PC-3 (cell line): ENCODE measurements at regions not wholly inside any gene's neighbourhood (a gene's known extent, or its start where the extent isn't known, plus 50 kb on each side); places are given as distances from the start of the nearest gene placed in this dataset.

ENCODE experiments used
- ATAC-seq: fragments of 200-7000 bp; cut with Tn5 transposase; 2 replicates; pipeline ENCODE4 v1.9.1; 2020; ENCODE audit warnings: mild to moderate bottlenecking, moderate library complexity
- BruUV-seq: library from RNA; stranded (reverse); fragments of 400-500 nt; replicated peaks from 2 replicates; lab custom pipeline; 2021; lab: Mats Ljungman, UMichigan
- CTCF ChIA-PET: fragments of 300-600 bp; sonication (Branson Sonifier 250); formaldehyde crosslinking; loops from one replicate; lab custom pipeline; 2022; ENCODE audit warnings: antibody characterized with exemption; lab: Charles Lee
- POLR2A ChIA-PET: fragments of 300-600 bp; sonication (Branson Sonifier 250); formaldehyde crosslinking; loops from one replicate; lab custom pipeline; 2022; ENCODE audit warnings: antibody characterized with exemption; ENCODE audit not compliant: unreplicated experiment; lab: Charles Lee
- DNase-seq: peaks from one replicate; pipeline ENCODE4 v3.0.0-alpha.2; 2015
- H2AFZ ChIP-seq: fragments of 300-600 bp; sonication (generic); 2 replicates; pipeline ENCODE4 v1.6.0; 2016; ENCODE audit warnings: antibody characterized with exemption, low read length
- H3F3A ChIP-seq: fragments of 300-600 bp; sonication (generic); one replicate; pipeline ENCODE4 v1.6.0; 2017; ENCODE audit warnings: antibody characterized with exemption, low read length, control low read depth, mild to moderate bottlenecking; ENCODE audit not compliant: unreplicated experiment
- H3K27ac ChIP-seq: fragments of 300-600 bp; sonication (generic); 2 replicates; pipeline ENCODE4 v1.5.1; 2016; ENCODE audit warnings: mild to moderate bottlenecking, low read length
- H3K27me3 ChIP-seq: fragments of 300-600 bp; sonication (generic); 2 replicates; pipeline ENCODE4 v1.6.1; 2016; ENCODE audit warnings: low read length, mixed read lengths
- H3K36me3 ChIP-seq: fragments of 300-600 bp; sonication (generic); 2 replicates; pipeline ENCODE4 v1.6.1; 2016; ENCODE audit warnings: low read depth, mixed run types, low read length, mixed read lengths
- H3K4me1 ChIP-seq: fragments of 300-600 bp; sonication (generic); 2 replicates; pipeline ENCODE4 v1.5.1; 2016; ENCODE audit warnings: low read length; ENCODE audit not compliant: insufficient read depth
- H3K4me2 ChIP-seq: fragments of 300-600 bp; sonication (generic); 2 replicates; pipeline ENCODE4 v1.6.0; 2016; ENCODE audit warnings: low read length
- H3K4me3 ChIP-seq: fragments of 300-600 bp; sonication (generic); 2 replicates; pipeline ENCODE4 v1.5.1; 2016; ENCODE audit warnings: mild to moderate bottlenecking, low read length, mixed read lengths
- H3K79me2 ChIP-seq: fragments of 300-600 bp; sonication (generic); 2 replicates; pipeline ENCODE4 v1.6.1; 2017; ENCODE audit warnings: low read length, mixed read lengths
- H3K9ac ChIP-seq: fragments of 300-600 bp; sonication (generic); 2 replicates; pipeline ENCODE4 v1.6.0; 2016; ENCODE audit warnings: mild to moderate bottlenecking, low read length
- H3K9me2 ChIP-seq: fragments of 300-600 bp; sonication (generic); replicated peaks from 2 replicates; pipeline ENCODE4 v1.6.1; 2016; ENCODE audit warnings: mixed run types, low read length, mixed read lengths
- H3K9me3 ChIP-seq: fragments of 300-600 bp; sonication (generic); 2 replicates; pipeline ENCODE4 v1.6.1; 2016; ENCODE audit warnings: low read length, mixed read lengths
- H4K20me1 ChIP-seq: fragments of 300-600 bp; sonication (generic); 2 replicates; pipeline ENCODE4 v1.6.1; 2016; ENCODE audit warnings: low read length, mixed read lengths
- CTCF ChIP-seq: fragments of 300-600 bp; sonication (generic); conservative IDR thresholded peaks from 2 replicates; pipeline ENCODE4 v1.5.1; 2017; ENCODE audit warnings: antibody characterized with exemption, low read depth, mild to moderate bottlenecking, low read length
- EZH2 ChIP-seq: fragments of 300-600 bp; sonication (generic); IDR thresholded peaks from one replicate; pipeline ENCODE4 v1.6.1; 2017; ENCODE audit warnings: antibody characterized with exemption, mild to moderate bottlenecking, low read length; ENCODE audit not compliant: unreplicated experiment
- EZH2phosphoT487 ChIP-seq: fragments of 300-600 bp; sonication (generic); IDR thresholded peaks from 2 replicates; pipeline ENCODE4 v1.6.1; 2018; ENCODE audit warnings: mild to moderate bottlenecking, antibody characterized with exemption, low read length, borderline replicate concordance
- intact Hi-C: fragments of 100-400 bp; cut with micrococcal nuclease; formaldehyde crosslinking; loops from 2 replicates; pipeline ENCODE4 v1.9.0; 2023

DNA sequence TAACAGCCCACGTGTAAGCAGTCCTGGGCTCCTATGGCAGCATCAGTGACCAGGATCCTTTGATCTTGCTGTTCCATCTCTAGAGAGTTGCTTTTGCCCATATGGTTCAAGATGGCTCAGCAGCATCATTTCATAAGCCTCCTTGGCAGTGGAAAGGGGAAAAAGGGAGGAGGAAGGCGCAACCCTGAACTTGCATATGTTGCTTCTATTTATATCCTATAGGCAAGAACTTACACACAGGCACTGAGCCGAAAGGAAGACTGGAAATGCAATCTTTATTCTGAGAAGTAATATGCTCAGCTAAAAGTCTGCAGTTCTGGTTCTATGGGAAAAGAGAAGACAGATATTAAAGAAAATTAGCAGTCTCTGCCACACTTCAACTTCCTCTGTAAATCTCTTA is 167.7 kb upstream of the PLXNC1 start:
- ATAC-seq: no peak
- CTCF ChIA-PET: no interaction called here

GRCh38 chr12:93981411-93981810 is 167.0 kb upstream of the PLXNC1 start:
- intact Hi-C loops: no loop called here
- H3K4me2 ChIP-seq: no peak overlapping the region
- ChIA-PET POLR2A (no interaction called here), CTCF (no interaction called here)
- BruUV-seq: no TSS peak
- H3K36me3 ChIP-seq: no peaks in the 10 kb centered on the region
- DNase-seq (no peak), ATAC-seq (no peak)
- H3K27ac ChIP-seq: no peak overlapping the region
- no peaks in the 10 kb centered on the region for H3K9me3 ChIP-seq
- no peaks in the 10 kb centered on the region for H4K20me1 ChIP-seq
- no peaks in the 10 kb centered on the region for H3K27me3 ChIP-seq
- H3K9ac ChIP-seq: no peak overlapping the region
- H3K9me2 ChIP-seq: no peaks in the 10 kb centered on the region
- H3K4me3 ChIP-seq: no peak overlapping the region
- H3K79me2 ChIP-seq: no peaks in the 10 kb centered on the region
- H2AFZ ChIP-seq: no peak overlapping the region
- TF ChIP-seq EZH2phosphoT487 (no peak), EZH2 (no peak), CTCF (no peak)
- no peaks in the 10 kb centered on the region for H3F3A ChIP-seq
- H3K4me1 ChIP-seq: peaks cover 5% of the 10 kb centered on the region

More for the DNA sequence above, 167.7 kb upstream of the PLXNC1 start:
- no peak overlapping the region for H3K9ac ChIP-seq
- peaks cover 5% of the 10 kb centered on the region for H3K4me1 ChIP-seq
- intact Hi-C loops: no loop called here
- no peaks in the 10 kb centered on the region for H4K20me1 ChIP-seq
- no peak for DNase-seq
- H3K27me3 ChIP-seq: no peaks in the 10 kb centered on the region
- H3K79me2 ChIP-seq: no peaks in the 10 kb centered on the region
- BruUV-seq: no TSS peak
- no peak overlapping the region for H3K4me3 ChIP-seq
- TF ChIP-seq EZH2phosphoT487: no peak
- TF ChIP-seq CTCF: no peak
- no peak for TF ChIP-seq EZH2
- no peak overlapping the region for H3K27ac ChIP-seq
- no peak overlapping the region for H2AFZ ChIP-seq
- no peaks in the 10 kb centered on the region for H3K9me2 ChIP-seq
- POLR2A ChIA-PET: no interaction called here
- no peaks in the 10 kb centered on the region for H3F3A ChIP-seq
- no peaks in the 10 kb centered on the region for H3K36me3 ChIP-seq
- no peak overlapping the region for H3K4me2 ChIP-seq
- no peaks in the 10 kb centered on the region for H3K9me3 ChIP-seq

GRCh38 chr12:93982771-93983315 is 165.5 kb upstream of the PLXNC1 start:
- Histone ChIP-seq H3K79me2 (no peaks in the 10 kb centered on the region), H3F3A (no peaks in the 10 kb centered on the region), H3K9ac (no peak overlapping the region), H3K4me1 (peaks cover 5% of the 10 kb centered on the region), H3K4me3 (no peak overlapping the region), H3K9me3 (no peaks in the 10 kb centered on the region), H3K27me3 (no peaks in the 10 kb centered on the region), H4K20me1 (no peaks in the 10 kb centered on the region), H3K36me3 (no peaks in the 10 kb centered on the region), H3K4me2 (peak overlapping the region; percentile 58), H2AFZ (peak overlapping the region; percentile 31; the same call in 1 of the 2 replicates), H3K27ac (0 out of 2 replicates have a peak overlapping the region, but pooled peaks have one; percentile 6), H3K9me2 (no peaks in the 10 kb centered on the region)
- TF ChIP-seq EZH2: no peak
- TF ChIP-seq CTCF: no peak
- no peak for TF ChIP-seq EZH2phosphoT487
- CTCF ChIA-PET: interaction anchor here (0.5 to 1.6 kb wide), 2 partner anchors 119 to 205 kb away, joined by 3 to 11 read pairs; no protein-coding TSS in a partner anchor
- POLR2A ChIA-PET: interaction anchor here (0.5 kb wide), 1 partner anchor 694 kb away, joined by 5 read pairs; no protein-coding TSS in a partner anchor
- peak; percentile 85 for ATAC-seq
- intact Hi-C loops: no loop called here
- BruUV-seq: no TSS peak
- peak; percentile 79 for DNase-seq
